HG03432 (cell line): ENCODE measurements at regions not wholly inside any gene's neighbourhood (a gene's known extent, or its start where the extent isn't known, plus 50 kb on each side); places are given as distances from the start of the nearest gene placed in this dataset.
"Not testable (repeated sequence)": the region's sequence is repeated elsewhere in the genome, so short reads cannot be mapped to it uniquely, and the experiment has no call there.

Experiments
- ATAC-seq: cut with Tn5 transposase; IDR thresholded peaks from one replicate; pipeline ENCODE4 v1.9.1; 2021; ENCODE audit warnings: mild to moderate bottlenecking, moderate library complexity; ENCODE audit not compliant: unreplicated experiment

DNA sequence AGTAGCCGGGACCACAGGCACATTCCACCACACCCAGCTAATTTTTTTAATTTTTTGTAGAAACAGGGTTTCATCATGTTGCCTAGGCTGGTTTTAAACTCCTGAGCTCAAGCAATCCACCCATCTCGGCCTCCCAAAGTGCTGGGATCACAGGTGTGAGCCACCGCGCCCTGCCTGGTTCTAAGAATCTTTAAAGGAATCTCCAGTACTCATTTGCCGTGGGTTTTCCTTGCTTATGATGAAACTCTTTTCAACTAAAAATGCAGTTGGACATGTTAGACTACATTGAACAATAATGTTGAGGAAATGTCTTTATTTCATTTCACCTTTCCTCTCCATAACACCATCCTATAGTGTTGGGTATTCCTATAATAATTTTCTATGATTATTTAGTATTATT, 121.6 kb downstream of the ZNF281 start:
- ATAC-seq = no peak

DNA sequence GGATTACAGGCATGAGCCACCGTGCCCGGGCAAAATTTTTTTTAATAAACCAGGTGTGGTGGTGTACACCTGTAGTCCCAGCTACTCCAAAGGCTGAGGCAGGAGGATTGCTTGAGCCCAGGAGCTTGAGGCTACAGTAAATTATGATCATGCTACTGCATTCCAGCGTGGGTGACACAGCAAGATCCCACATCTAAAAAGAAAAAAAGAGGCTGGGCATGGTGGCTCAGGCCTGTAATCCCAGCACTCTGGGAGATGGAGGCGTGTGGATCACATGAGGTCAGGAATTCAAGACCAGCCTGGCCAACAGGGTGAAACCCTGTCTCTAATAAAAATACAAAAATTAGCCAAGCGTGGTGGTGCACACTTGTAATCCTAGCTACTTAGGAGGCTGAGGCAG, 125.6 kb downstream of the ZNF281 start:
- ATAC-seq = not testable (repeated sequence)

GRCh38 chr1:200282497-200283122, 127.2 kb downstream of the ZNF281 start:
- ATAC-seq = no peak

- no peak for ATAC-seq
Observed at GRCh38 chr1:200281201-200281835, 128.5 kb downstream of the ZNF281 start.

DNA sequence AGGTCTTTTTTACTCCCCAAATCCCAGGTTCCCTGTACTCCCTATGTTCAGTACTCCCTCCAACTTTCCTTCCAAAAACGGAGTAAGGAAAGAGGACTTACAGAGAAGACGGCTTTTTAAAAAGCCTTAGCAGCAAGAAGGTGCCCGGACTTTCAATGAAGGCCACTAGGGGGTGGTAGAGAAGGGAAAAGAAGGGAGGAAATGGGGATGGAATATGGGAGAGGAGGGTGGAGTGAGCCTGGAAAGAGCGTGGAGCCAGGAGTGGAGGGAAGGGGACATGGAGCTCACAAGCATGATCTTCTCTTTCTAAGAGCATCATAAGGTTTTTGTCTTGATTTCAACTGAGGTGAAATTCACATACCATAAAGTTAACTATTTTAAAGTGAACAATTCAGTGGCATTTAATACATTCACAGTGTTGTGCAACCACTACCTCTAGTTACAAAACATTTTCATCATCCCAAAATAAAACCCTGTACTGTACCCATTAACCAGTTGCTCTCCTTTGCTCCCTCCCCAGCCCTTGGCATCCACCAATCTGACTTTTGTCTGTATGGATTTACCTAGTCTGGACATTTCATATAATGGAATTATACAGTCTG, 129.9 kb downstream of the ZNF281 start:
- ATAC-seq = no peak

- ATAC-seq = no peak
Observed at GRCh38 chr1:200275816-200276453, 133.9 kb downstream of the ZNF281 start.

- no peak for ATAC-seq
Observed at GRCh38 chr1:200275415-200275814, 134.4 kb downstream of the ZNF281 start.

DNA sequence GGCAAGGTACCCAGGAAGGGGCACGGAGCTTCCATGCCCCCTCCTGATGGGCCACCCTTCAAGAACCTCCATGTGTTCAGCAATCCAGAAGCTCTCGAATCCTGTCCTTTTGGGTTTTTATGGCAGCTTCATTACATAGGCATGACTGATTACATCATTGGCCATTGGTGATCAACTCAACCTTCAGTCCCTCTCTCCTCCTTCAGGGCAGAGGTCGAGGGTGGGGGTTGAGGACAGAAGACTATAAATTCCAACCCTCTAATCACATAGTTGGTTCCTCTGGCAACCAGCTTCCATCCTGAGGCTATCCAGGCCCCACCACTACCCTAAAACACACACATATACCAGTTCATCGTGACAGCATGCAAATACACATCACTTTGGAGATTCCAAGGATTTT, 135.7 kb downstream of the ZNF281 start:
- no peak for ATAC-seq

DNA sequence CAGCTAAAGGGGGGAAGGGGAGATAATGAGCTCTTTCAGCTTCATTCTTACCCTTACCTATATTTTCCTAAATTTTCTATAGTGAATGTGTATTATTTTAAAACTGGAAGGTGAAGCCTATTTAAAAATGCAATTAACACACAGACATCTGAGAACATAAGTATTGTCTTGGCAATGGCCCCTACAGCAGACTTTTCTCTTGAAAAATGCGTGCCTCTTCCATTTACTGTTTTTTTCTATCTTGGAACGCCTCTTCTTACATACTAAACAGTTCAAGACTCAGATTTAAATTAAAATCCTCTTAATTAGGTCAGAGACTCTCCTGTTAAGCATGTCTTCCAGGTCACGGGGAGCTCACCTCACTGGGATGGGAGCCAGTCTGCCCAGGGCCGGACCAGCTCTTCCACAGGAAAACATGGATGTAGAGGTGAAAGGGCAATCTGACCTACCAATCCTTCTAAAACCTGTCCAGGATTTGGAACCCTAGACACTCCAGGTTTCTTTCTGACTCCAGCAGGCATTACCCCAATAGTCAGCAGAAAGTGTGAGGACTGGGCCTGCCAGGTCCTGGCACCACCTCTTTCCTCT, 137.3 kb downstream of the ZNF281 start:
- no peak for ATAC-seq

DNA sequence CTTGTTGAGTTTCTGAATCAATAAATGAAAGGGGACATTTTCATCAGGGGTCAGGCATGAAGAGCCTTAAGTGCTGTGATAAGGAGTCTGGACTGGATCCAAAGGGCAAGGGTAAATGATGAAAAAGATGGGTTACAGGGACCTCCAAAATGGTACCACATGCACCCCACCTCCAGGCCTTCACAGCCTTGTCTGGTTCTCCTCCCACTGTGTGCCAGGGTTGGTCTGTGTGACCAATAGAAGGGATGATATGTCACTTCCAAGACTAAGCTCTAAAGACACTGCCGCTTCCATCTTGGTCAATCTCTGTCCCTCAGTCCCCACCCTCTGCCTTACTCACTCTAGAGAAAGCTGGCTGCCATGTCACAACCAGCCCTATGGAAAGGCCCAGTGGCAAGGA, 140.6 kb downstream of the ZNF281 start:
- ATAC-seq = no peak

- no peak for ATAC-seq
Observed at GRCh38 chr1:200267937-200268336, 141.9 kb downstream of the ZNF281 start.

DNA sequence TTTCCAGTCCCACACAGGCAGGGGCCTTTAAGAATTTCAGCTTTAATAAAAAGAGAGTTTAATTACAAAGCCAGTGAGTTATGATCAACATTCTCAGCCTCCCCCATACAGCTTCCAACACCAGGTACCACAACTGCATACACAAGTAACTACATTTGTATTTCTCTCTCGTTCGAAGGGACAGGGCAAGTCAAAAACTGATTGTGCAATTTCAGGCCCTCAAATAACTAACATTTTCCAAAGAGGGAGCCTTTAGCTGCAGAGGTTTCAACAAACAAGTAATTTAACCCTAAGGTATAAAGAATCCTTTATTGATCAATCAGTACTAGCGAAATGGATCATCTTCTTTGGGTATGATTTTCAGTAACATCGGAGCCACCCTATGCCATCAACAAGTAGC, 142.4 kb downstream of the ZNF281 start:
- no peak for ATAC-seq

- no peak for ATAC-seq
Observed at GRCh38 chr1:200266871-200267270, 143.0 kb downstream of the ZNF281 start.

DNA sequence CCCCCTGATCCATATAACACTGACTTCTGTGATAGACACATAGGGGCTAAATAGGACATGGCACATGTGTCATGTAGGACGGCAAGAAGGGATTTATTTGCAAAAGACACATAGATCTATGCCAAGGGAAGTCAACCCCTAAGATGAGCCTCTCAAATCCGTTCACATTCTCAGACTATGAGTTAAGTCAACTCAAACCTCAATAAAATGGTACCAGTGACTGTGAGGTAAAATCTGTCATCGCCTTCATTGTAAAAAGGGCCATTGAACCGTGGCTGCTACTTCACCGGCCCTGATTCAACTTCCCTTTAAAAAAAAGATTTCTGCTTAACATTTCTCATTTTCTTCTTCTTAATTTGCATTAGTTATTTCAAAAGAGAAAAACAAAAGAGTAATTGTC, 144.0 kb downstream of the ZNF281 start:
- no peak for ATAC-seq

- no peak for ATAC-seq
Observed at GRCh38 chr1:200265104-200265503, 144.7 kb downstream of the ZNF281 start.

DNA sequence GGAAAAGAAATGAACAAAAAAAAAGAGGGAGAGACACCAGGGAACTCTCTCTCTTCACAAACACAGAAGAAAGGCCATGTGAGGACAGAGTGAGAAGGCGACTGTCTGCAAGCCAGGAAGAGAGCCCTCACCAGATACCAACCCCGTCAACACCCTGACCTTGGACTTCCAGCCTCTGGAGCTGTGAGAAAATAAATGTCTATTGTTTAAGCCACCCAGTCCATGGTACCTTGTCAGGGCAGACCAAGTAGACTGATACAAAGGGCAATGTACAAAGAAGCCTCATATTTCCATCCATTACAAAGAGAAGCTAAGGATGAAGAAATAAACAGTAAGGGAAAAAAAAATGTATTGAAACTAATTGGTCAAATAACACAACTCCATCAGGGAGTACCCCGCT, 146.6 kb downstream of the ZNF281 start:
- ATAC-seq = no peak

GRCh38 chr1:200262326-200262965, 147.4 kb downstream of the ZNF281 start:
- peak; percentile 79 for ATAC-seq

DNA sequence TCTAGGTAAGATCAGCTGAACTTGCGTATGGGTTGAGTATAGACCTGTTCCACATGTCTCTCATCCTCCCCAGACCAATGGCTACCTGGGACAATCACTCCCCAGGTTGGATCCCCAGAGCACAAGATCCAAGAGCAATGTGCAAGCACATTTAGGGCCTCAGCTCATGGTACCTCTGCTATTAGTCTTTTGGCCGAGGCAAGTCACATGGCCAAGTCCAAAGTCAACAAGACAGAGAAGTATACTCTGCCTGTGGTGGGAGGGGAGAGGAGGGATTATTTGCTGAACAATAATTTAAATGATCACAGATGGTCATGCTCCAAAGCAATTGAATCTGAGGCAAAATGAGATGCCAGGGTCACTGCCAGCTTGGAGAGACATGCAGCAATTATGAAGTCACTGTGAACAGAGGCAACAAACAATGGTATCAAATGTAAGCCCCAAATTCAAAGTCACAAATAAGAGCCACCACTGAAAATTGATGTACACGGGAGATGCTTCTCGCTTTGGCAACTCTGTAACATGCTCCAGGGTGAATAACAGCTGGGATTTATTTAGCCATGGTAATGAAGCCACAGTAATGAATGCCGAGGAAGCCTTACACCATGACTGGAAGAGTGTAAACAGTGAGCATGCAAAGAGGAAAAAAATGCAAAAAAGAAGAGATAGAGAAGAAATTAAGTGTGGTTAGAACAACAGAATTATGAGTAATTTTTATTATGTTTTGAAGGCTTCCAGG, 149.1 kb downstream of the ZNF281 start:
- no peak for ATAC-seq

DNA sequence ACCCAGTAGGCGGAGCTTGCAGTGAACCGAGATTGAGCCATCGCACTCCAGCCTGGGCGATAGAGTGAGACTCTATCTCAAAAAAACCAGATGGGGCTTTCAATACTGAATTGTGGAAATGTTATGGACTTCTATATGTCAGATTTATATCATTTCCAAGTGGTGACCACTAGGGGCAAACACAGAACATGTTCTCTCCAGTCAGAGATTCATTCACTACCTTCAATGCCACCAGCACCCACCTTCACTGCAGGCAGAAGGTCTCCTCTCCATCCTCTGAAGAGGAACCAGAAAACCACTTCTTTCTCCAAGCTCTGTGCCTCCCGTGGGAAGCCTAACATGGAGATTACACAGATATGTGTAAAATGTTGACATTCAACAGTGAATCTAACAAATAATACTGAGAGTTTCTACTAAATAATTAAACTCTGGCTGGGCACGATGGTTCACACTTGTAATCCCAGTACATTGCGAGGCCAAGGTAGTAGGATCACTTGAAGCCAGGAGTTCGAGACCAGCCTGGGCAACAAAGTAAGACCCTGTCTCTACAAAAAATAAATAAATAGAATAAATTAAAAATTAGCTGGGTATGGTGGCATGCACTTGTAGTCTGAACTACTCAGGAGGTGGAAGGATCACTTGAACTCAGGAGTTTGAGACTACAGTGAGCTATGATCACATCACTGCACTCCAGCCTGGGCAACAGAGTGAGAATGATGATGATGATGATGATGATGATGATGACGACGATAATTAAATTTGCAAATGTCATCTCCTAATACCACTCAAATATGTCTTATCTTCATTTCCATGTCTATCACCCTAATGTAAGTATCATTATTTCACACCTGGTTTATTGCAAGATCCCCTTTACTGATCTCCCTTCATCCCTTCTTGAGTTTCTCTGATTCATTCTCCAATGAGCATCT, 151.1 kb downstream of the ZNF281 start:
- peak; percentile 68 for ATAC-seq
